DND-41 (cell line): ENCODE measurements at regions not wholly inside any gene's neighbourhood (a gene's known extent, or its start where the extent isn't known, plus 50 kb on each side); places are given as distances from the start of the nearest gene placed in this dataset.

ENCODE experiments used
- CTCF ChIP-seq: IDR thresholded peaks from 2 replicates; pipeline ENCODE4 v1.5.1; 2012; ENCODE audit warnings: borderline replicate concordance, low read length, moderate library complexity, mild to moderate bottlenecking; ENCODE audit not compliant: poor library complexity, severe bottlenecking; ENCODE audit errors: extremely low read depth
- EZH2 ChIP-seq: IDR thresholded peaks from 3 replicates; pipeline ENCODE4 v1.6.1; 2012; ENCODE audit warnings: borderline replicate concordance, low read depth, mild to moderate bottlenecking, moderate library complexity, low read length, inconsistent platforms; ENCODE audit not compliant: severe bottlenecking

- TF ChIP-seq CTCF = no peak
- no peak for TF ChIP-seq EZH2
Measured at GRCh38 chr11:37967635-37968034, 1369.6 kb upstream of the RAG2 start.
